HG03460 (cell line): ENCODE measurements at regions not wholly inside any gene's neighbourhood (a gene's known extent, or its start where the extent isn't known, plus 50 kb on each side); places are given as distances from the start of the nearest gene placed in this dataset.

Experiments
- ATAC-seq: cut with Tn5 transposase; IDR thresholded peaks from one replicate; pipeline ENCODE4 v1.9.1; 2021; ENCODE audit not compliant: unreplicated experiment

GRCh38 chr22:48516571-48516970 lies 1311.1 kb downstream of the BRD1 start:
- no peak for ATAC-seq

- ATAC-seq, result no peak
Observed at GRCh38 chr22:48515571-48516200, 1312.0 kb downstream of the BRD1 start.

- no peak for ATAC-seq
Observed at GRCh38 chr22:48513929-48514328, 1313.7 kb downstream of the BRD1 start.

GRCh38 chr22:48513446-48513845 lies 1314.2 kb downstream of the BRD1 start:
- ATAC-seq, result no peak

- ATAC-seq, result no peak
Observed at GRCh38 chr22:48511781-48512327, 1315.8 kb downstream of the BRD1 start.

- ATAC-seq, result no peak
Observed at GRCh38 chr22:48511211-48511610, 1316.5 kb downstream of the BRD1 start.

GRCh38 chr22:48510599-48510998 lies 1317.1 kb downstream of the BRD1 start:
- no peak for ATAC-seq

GRCh38 chr22:48507595-48508350 lies 1319.9 kb downstream of the BRD1 start:
- no peak for ATAC-seq

GRCh38 chr22:48507171-48507570 lies 1320.5 kb downstream of the BRD1 start:
- ATAC-seq, result no peak

GRCh38 chr22:48506506-48507145 lies 1321.0 kb downstream of the BRD1 start:
- no peak for ATAC-seq

GRCh38 chr22:48505891-48506290 lies 1321.8 kb downstream of the BRD1 start:
- ATAC-seq, result no peak

- ATAC-seq, result no peak
Observed at GRCh38 chr22:48504519-48505140, 1323.0 kb downstream of the BRD1 start.

- no peak for ATAC-seq
Observed at GRCh38 chr22:48503876-48504275, 1323.8 kb downstream of the BRD1 start.

GRCh38 chr22:48503035-48503625 lies 1324.5 kb downstream of the BRD1 start:
- no peak for ATAC-seq

GRCh38 chr22:48501231-48501750 lies 1326.4 kb downstream of the BRD1 start:
- ATAC-seq, result no peak

- ATAC-seq, result no peak
Observed at GRCh38 chr22:48500471-48501230, 1327.0 kb downstream of the BRD1 start.

- no peak for ATAC-seq
Observed at GRCh38 chr22:48499456-48500425, 1327.9 kb downstream of the BRD1 start.

GRCh38 chr22:48498526-48499331 lies 1328.9 kb downstream of the BRD1 start:
- ATAC-seq, result no peak
